ENCODE measurements at regions not wholly inside any gene's neighbourhood (a gene's known extent, or its start where the extent isn't known, plus 50 kb on each side); places are given as distances from the start of the nearest gene placed in this dataset.

DNA sequence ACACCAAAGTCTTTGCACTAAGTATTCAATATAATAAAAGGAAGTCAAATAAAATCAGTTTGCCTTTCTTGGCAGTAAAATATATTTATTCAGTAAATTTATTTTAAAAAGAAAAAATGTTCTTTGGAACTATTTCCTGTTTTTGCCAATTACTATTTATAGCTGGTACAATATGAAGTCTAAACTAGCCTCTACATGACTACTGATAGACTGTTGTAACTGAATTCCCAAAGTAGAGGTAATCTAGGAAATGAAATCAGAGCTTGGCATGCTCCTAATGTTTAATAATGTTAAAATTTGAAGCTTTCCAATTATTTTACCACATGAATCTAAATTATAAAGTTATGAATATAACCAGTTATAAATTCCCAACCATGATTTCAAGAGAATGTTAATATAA is 385.5 kb downstream of the SEMA3D start:
- ChIA-PET POLR2A (no interaction called here), CTCF (no interaction called here)
- TF ChIP-seq, protein P1, sequence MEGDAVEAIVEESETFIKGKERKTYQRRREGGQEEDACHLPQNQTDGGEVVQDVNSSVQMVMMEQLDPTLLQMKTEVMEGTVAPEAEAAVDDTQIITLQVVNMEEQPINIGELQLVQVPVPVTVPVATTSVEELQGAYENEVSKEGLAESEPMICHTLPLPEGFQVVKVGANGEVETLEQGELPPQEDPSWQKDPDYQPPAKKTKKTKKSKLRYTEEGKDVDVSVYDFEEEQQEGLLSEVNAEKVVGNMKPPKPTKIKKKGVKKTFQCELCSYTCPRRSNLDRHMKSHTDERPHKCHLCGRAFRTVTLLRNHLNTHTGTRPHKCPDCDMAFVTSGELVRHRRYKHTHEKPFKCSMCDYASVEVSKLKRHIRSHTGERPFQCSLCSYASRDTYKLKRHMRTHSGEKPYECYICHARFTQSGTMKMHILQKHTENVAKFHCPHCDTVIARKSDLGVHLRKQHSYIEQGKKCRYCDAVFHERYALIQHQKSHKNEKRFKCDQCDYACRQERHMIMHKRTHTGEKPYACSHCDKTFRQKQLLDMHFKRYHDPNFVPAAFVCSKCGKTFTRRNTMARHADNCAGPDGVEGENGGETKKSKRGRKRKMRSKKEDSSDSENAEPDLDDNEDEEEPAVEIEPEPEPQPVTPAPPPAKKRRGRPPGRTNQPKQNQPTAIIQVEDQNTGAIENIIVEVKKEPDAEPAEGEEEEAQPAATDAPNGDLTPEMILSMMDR (IDR thresholded peaks at IDR 0.05; ENCODE audit: low read depth, low read length): no peak
- H3K27ac ChIP-seq (ENCODE audit: low read depth, low read length): no peak overlapping the region
- DNase-seq (ENCODE audit: low read depth, low spot score): no peak
- no peaks in the 10 kb centered on the region for H3K9me3 ChIP-seq (ENCODE audit: control insufficient read depth, insufficient read depth, low read length)
- no peak overlapping the region for H3K4me3 ChIP-seq (ENCODE audit: low read depth, low read length)
- no peaks in the 10 kb centered on the region for H3K27me3 ChIP-seq (ENCODE audit: control insufficient read depth, insufficient read depth, low read length)

DNA sequence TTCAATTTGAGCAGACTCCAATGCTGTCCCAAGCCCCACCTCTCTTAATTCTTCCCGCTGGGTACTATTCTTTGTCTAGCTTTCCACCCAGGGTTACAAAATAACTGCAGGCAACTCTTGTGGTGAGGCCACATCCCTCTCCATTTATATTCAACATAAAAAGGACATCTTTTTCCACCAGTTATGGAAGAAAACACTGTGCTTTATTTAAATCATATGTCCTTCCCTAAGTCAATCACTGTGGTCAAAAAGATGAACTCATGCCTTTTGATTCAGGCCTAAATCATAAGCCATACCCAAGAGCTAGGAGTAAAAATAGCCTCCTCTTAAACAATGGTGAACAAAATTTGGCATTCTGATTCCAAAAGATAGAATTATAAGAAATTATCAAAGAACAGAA is 386.0 kb downstream of the SEMA3D start:
- Histone ChIP-seq H3K9me3 (ENCODE audit: control insufficient read depth, insufficient read depth, low read length) (no peaks in the 10 kb centered on the region), H3K4me3 (ENCODE audit: low read depth, low read length) (no peak overlapping the region), H3K27ac (ENCODE audit: low read depth, low read length) (no peak overlapping the region), H3K27me3 (ENCODE audit: control insufficient read depth, insufficient read depth, low read length) (no peaks in the 10 kb centered on the region)
- ChIA-PET CTCF (no interaction called here), POLR2A (no interaction called here)
- TF ChIP-seq, protein P1 (IDR thresholded peaks at IDR 0.05; ENCODE audit: low read depth, low read length): no peak
- no peak for DNase-seq (ENCODE audit: low read depth, low spot score)

DNA sequence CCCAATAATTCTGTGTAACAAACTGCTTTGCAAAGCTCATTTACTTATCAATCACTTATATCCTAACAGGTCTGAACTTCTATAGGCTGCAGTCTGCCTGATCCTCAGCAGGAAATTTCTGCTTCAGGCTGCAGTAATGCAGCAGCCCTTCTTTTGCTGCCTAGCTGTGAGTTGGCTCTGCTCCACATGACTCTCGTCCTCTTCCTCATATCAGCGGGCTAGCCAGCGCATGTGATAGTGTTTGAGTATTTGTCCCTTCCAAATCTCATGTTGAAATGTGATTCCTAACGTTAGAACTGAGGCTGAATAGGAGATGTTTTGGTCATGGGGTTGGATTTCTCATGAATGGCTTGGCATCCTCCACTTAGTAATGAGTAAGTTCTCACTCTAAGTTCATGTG is 387.8 kb downstream of the SEMA3D start:
- no peak for DNase-seq (ENCODE audit: low read depth, low spot score)
- no peak overlapping the region for H3K4me3 ChIP-seq (ENCODE audit: low read depth, low read length)
- TF ChIP-seq, protein P1 (IDR thresholded peaks at IDR 0.05; ENCODE audit: low read depth, low read length): no peak
- POLR2A ChIA-PET: no interaction called here
- no peak overlapping the region for H3K27ac ChIP-seq (ENCODE audit: low read depth, low read length)
- CTCF ChIA-PET: no interaction called here
- no peaks in the 10 kb centered on the region for H3K9me3 ChIP-seq (ENCODE audit: control insufficient read depth, insufficient read depth, low read length)
- no peaks in the 10 kb centered on the region for H3K27me3 ChIP-seq (ENCODE audit: control insufficient read depth, insufficient read depth, low read length)

DNA sequence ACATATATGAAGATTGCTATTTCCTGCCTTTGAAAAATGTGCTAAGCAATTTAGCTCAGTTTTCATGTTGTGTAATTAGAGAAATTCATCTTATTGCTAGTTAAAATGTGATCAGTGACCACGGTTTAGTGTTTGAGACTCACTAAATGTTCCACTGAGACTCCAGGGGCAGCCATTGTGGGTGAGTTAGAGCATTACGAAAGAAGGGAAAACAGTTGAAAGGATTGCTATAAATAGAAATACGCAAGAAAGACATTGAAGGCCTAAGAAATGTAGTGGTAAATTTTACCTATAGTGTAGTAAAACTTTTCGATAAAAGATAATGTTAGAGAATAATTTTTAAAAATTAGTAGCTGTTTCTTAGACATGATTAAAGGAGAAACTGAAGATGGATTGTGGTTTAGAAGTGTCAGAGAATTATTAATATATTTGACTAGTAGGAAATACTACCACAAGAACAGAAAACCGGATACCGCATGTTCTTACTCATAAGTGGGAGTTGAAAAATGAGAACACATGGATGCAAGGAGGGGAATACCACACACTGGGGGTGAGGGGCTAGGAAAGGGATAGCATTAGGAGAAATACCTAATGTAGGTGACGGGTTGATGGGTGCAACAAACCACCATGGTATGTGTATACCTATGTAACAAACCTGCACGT is 394.5 kb downstream of the SEMA3D start:
- Histone ChIP-seq H3K4me3 (ENCODE audit: low read depth, low read length) (no peak overlapping the region), H3K27me3 (ENCODE audit: control insufficient read depth, insufficient read depth, low read length) (no peaks in the 10 kb centered on the region), H3K27ac (ENCODE audit: low read depth, low read length) (no peak overlapping the region), H3K9me3 (ENCODE audit: control insufficient read depth, insufficient read depth, low read length) (no peaks in the 10 kb centered on the region)
- no peak for DNase-seq (ENCODE audit: low read depth, low spot score)
- POLR2A ChIA-PET: no interaction called here
- TF ChIP-seq, protein P1 (IDR thresholded peaks at IDR 0.05; ENCODE audit: low read depth, low read length): no peak
- CTCF ChIA-PET: no interaction called here

DNA sequence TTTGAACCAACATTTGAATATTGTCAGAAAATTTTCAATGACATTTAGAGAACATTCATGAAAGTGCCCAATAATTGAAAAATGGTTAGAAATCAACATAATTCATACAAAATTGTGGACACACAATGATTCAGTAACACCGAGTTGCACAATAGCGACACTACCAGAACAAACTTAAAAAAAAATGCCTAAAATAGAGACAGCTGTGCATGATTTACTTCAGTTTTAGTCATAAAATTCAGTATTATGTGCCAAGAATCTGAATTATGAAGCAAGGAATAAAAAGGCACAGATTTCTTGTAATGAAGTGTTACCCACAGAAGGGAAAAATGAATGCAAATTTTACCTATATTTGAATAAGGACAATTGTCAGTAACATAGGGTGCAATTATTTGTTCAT is 396.0 kb downstream of the SEMA3D start:
- POLR2A ChIA-PET: no interaction called here
- Histone ChIP-seq H3K9me3 (ENCODE audit: control insufficient read depth, insufficient read depth, low read length) (no peaks in the 10 kb centered on the region), H3K27ac (ENCODE audit: low read depth, low read length) (no peak overlapping the region), H3K4me3 (ENCODE audit: low read depth, low read length) (no peak overlapping the region), H3K27me3 (ENCODE audit: control insufficient read depth, insufficient read depth, low read length) (no peaks in the 10 kb centered on the region)
- TF ChIP-seq, protein P1 (IDR thresholded peaks at IDR 0.05; ENCODE audit: low read depth, low read length): no peak
- DNase-seq (ENCODE audit: low read depth, low spot score): no peak
- CTCF ChIA-PET: no interaction called here

Measured in AG04450 (cell line).